H1 (cell line): ENCODE measurements at regions not wholly inside any gene's neighbourhood (a gene's known extent, or its start where the extent isn't known, plus 50 kb on each side); places are given as distances from the start of the nearest gene placed in this dataset.

Experiments used
- CTCF ChIA-PET: fragments of 300-600 bp; sonication (Branson Sonifier 250); formaldehyde crosslinking; loops from one replicate; lab custom pipeline; 2021; ENCODE audit not compliant: partially characterized antibody; lab: Charles Lee
- POLR2A ChIA-PET: fragments of 300-600 bp; sonication (Branson Sonifier 250); formaldehyde crosslinking; loops from one replicate; lab custom pipeline; 2021; ENCODE audit warnings: inconsistent platforms; ENCODE audit not compliant: partially characterized antibody; lab: Charles Lee
- DNase-seq, 2 experiments: peaks; one replicate each; pipeline versions ENCODE4 v3.0.0 to v3.0.0-alpha.2; 2010 to 2022; ENCODE audit warnings: low spot score in 2 of 2, low read depth in 1 of 2, mixed read lengths in 1 of 2
- FAIRE-seq: peaks from 2 replicates; lab custom pipeline; 2011; peaks lifted over from hg19 to GRCh38; lab: Jason Lieb, UNC
- H2AFZ ChIP-seq: 2 replicates; pipeline ENCODE4 v1.8.1; 2012; ENCODE audit warnings: low read length, inconsistent platforms
- H2AK5ac ChIP-seq: 2 replicates; pipeline ENCODE4 v1.6.1; 2013; ENCODE audit warnings: low read depth, low read length
- H2BK120ac ChIP-seq: replicated peaks from 2 replicates; pipeline ENCODE3; 2013; ENCODE audit warnings: low read depth, low read length, inconsistent platforms
- H2BK12ac ChIP-seq: 2 replicates; pipeline ENCODE4 v1.6.1; 2013; ENCODE audit warnings: low read depth, low read length
- H2BK15ac ChIP-seq: 2 replicates; pipeline ENCODE4 v1.6.1; 2013; ENCODE audit warnings: low read length
- H2BK20ac ChIP-seq: 2 replicates; pipeline ENCODE4 v1.6.1; 2013; ENCODE audit warnings: low read length
- H2BK5ac ChIP-seq: 2 replicates; pipeline ENCODE4 v1.6.1; 2013; ENCODE audit warnings: low read depth, low read length
- H3K14ac ChIP-seq: 2 replicates; pipeline ENCODE4 v1.6.1; 2013; ENCODE audit warnings: inconsistent platforms; ENCODE audit not compliant: insufficient read length
- H3K18ac ChIP-seq: 2 replicates; pipeline ENCODE4 v1.6.1; 2013; ENCODE audit warnings: low read length; ENCODE audit errors: extremely low read depth
- H3K23ac ChIP-seq: 2 replicates; pipeline ENCODE4 v1.6.1; 2013; ENCODE audit warnings: inconsistent platforms; ENCODE audit not compliant: insufficient read length
- H3K23me2 ChIP-seq: 2 replicates; pipeline ENCODE4 v1.6.1; 2013; ENCODE audit warnings: low read depth, low read length
- H3K27ac ChIP-seq: 2 replicates; pipeline ENCODE4 v1.6.1; 2011; ENCODE audit warnings: low read depth, low read length, inconsistent platforms
- H3K27me3 ChIP-seq, 4 experiments: replicated peaks in 1 of 4; 1 replicate in 1 of 4; 2 replicates in 3 of 4; pipeline versions ENCODE4 v1.6.1 to v1.8.1; 2011 to 2013; ENCODE audit warnings: low read length in 3 of 4, mild to moderate bottlenecking in 3 of 4, inconsistent platforms in 2 of 4, mixed read lengths in 2 of 4, moderate library complexity in 1 of 4; ENCODE audit not compliant: control insufficient read depth in 3 of 4, insufficient read depth in 3 of 4; ENCODE audit errors: extremely low read depth in 1 of 4
- H3K36me3 ChIP-seq, 4 experiments: 2 replicates each; pipeline versions ENCODE4 v1.6.1 to v1.8.1; 2011 to 2013; ENCODE audit warnings: mild to moderate bottlenecking in 4 of 4, low read length in 3 of 4, moderate library complexity in 2 of 4, control low read depth in 1 of 4, inconsistent platforms in 1 of 4; ENCODE audit not compliant: insufficient read depth in 4 of 4, control insufficient read depth in 2 of 4
- H3K4ac ChIP-seq: replicated peaks from 2 replicates; pipeline ENCODE3; 2013; ENCODE audit warnings: low read length, low read depth, mixed read lengths, inconsistent platforms; ENCODE audit not compliant: insufficient read length
- H3K4me1 ChIP-seq, 4 experiments: replicated peaks in 1 of 4; 1 replicate in 1 of 4; 2 replicates in 3 of 4; pipeline versions ENCODE4 v1.6.1 to v1.8.1; 2011 to 2013; ENCODE audit warnings: low read length in 3 of 4, inconsistent platforms in 2 of 4, mixed read lengths in 1 of 4; ENCODE audit not compliant: insufficient read depth in 4 of 4, control insufficient read depth in 3 of 4
- H3K4me2 ChIP-seq, 2 experiments: 2 replicates each; pipeline versions ENCODE4 v1.6.1 to v1.8.1; 2011 to 2013; ENCODE audit warnings: low read depth in 2 of 2, low read length in 2 of 2, control low read depth in 1 of 2, inconsistent platforms in 1 of 2, mild to moderate bottlenecking in 1 of 2; ENCODE audit not compliant: insufficient read depth in 1 of 2
- H3K4me3 ChIP-seq, 4 experiments: fragments of 200-600, 300-600 bp in 1 of 4; sonication (generic), shearing (Covaris generic), sonication (Bioruptor Twin) in 1 of 4; 2 replicates each; pipeline versions ENCODE4 v1.5.1 to v1.8.1; 2011 to 2016; ENCODE audit warnings: low read length in 4 of 4, low read depth in 3 of 4, control low read depth in 2 of 4, inconsistent platforms in 2 of 4, mild to moderate bottlenecking in 2 of 4, mixed read lengths in 1 of 4, moderate library complexity in 1 of 4; ENCODE audit not compliant: insufficient read depth in 2 of 4; ENCODE audit errors: extremely low read depth in 1 of 4
- H3K56ac ChIP-seq: replicated peaks from 2 replicates; pipeline ENCODE3; 2013; ENCODE audit warnings: low read depth, mild to moderate bottlenecking, mixed read lengths, low read length, inconsistent platforms; ENCODE audit not compliant: insufficient read length
- H3K79me1 ChIP-seq: 2 replicates; pipeline ENCODE4 v1.6.1; 2013; ENCODE audit warnings: low read depth, low read length, control low read depth
- H3K79me2 ChIP-seq, 2 experiments: 2 replicates each; pipeline versions ENCODE4 v1.6.1 to v1.8.1; 2012 to 2013; ENCODE audit warnings: low read length in 2 of 2, mild to moderate bottlenecking in 2 of 2, inconsistent platforms in 1 of 2; ENCODE audit not compliant: insufficient read depth in 2 of 2, control insufficient read depth in 1 of 2
- H3K9ac ChIP-seq, 4 experiments: replicated peaks in 1 of 4; 1 replicate in 1 of 4; 2 replicates in 3 of 4; pipeline versions ENCODE4 v1.6.1 to v1.8.1; 2011 to 2013; ENCODE audit warnings: low read depth in 3 of 4, low read length in 3 of 4, control low read depth in 2 of 4, mild to moderate bottlenecking in 2 of 4, moderate library complexity in 2 of 4, inconsistent platforms in 1 of 4; ENCODE audit errors: extremely low read depth in 1 of 4
- H3K9me3 ChIP-seq, 2 experiments: 2 replicates each; pipeline versions ENCODE4 v1.6.1 to v1.8.1; 2012 to 2013; ENCODE audit warnings: mild to moderate bottlenecking in 2 of 2, moderate library complexity in 2 of 2, control low read depth in 1 of 2, inconsistent platforms in 1 of 2, low read depth in 1 of 2, low read length in 1 of 2, mixed read lengths in 1 of 2; ENCODE audit not compliant: insufficient read depth in 2 of 2
- H4K20me1 ChIP-seq, 2 experiments: replicated peaks in 1 of 2; 2 replicates each; pipeline versions ENCODE3 to v1.8.1; 2011 to 2013; ENCODE audit warnings: inconsistent platforms in 2 of 2, low read length in 2 of 2, mild to moderate bottlenecking in 1 of 2; ENCODE audit not compliant: insufficient read depth in 2 of 2, control insufficient read depth in 1 of 2
- H4K5ac ChIP-seq: 2 replicates; pipeline ENCODE4 v1.6.1; 2013; ENCODE audit warnings: low read length, low read depth, mixed read lengths, inconsistent platforms; ENCODE audit not compliant: insufficient read length
- H4K8ac ChIP-seq: 2 replicates; pipeline ENCODE4 v1.8.0; 2013; ENCODE audit warnings: mild to moderate bottlenecking, moderate library complexity, low read length, inconsistent platforms; ENCODE audit not compliant: insufficient read depth; ENCODE audit errors: extremely low read depth
- H4K91ac ChIP-seq: replicated peaks from 2 replicates; pipeline ENCODE3; 2013; ENCODE audit warnings: low read length, mixed read lengths, inconsistent platforms; ENCODE audit not compliant: insufficient read length
- ASH2L ChIP-seq: fragments of 200-600, 300-600 bp; sonication (generic); IDR thresholded peaks from one replicate; pipeline ENCODE4 v1.7.1; 2017; ENCODE audit warnings: low read length
- CEBPB ChIP-seq: IDR thresholded peaks from 2 replicates; pipeline ENCODE4 v1.6.1; 2012; ENCODE audit warnings: low read depth, low read length
- E2F6 ChIP-seq: IDR thresholded peaks from 2 replicates; pipeline ENCODE4 v1.6.1; 2012; ENCODE audit warnings: inconsistent platforms
- GTF2F1 ChIP-seq: IDR thresholded peaks from 2 replicates; pipeline ENCODE4 v1.6.1; 2012; ENCODE audit warnings: low read depth, low read length, improper control_type of control experiment, borderline replicate concordance
- KDM1A ChIP-seq: fragments of 200-600, 300-600 bp; sonication (generic); IDR thresholded peaks from 2 replicates; pipeline ENCODE4 v1.7.1; 2016; ENCODE audit warnings: mild to moderate bottlenecking, low read length, borderline replicate concordance
- POU5F1 ChIP-seq: IDR thresholded peaks from 2 replicates; pipeline ENCODE4 v1.6.1; 2011; ENCODE audit warnings: low read depth, mild to moderate bottlenecking, low read length, moderate library complexity
- RNF2 ChIP-seq: fragments of 200-900, 300-1000 bp; sonication (generic); IDR thresholded peaks from 2 replicates; pipeline ENCODE4 v1.7.1; 2016; ENCODE audit warnings: borderline replicate concordance, low read depth, mild to moderate bottlenecking, antibody characterized with exemption, low read length; ENCODE audit not compliant: poor library complexity, severe bottlenecking; ENCODE audit errors: missing control alignments
- SUZ12 ChIP-seq: fragments of 200-600 bp; sonication (generic); IDR thresholded peaks from 2 replicates; pipeline ENCODE4 v1.6.1; 2012; ENCODE audit warnings: mild to moderate bottlenecking, inconsistent platforms, low read length, moderate library complexity, mixed read lengths
- TAF1 ChIP-seq: IDR thresholded peaks from 2 replicates; pipeline ENCODE4 v1.6.1; 2011; ENCODE audit warnings: mild to moderate bottlenecking, low read depth, low read length
- TBP ChIP-seq: IDR thresholded peaks from 2 replicates; pipeline ENCODE4 v1.6.1; 2011; ENCODE audit warnings: low read depth, low read length, improper control_type of control experiment
- YY1 ChIP-seq: IDR thresholded peaks from 2 replicates; pipeline ENCODE4 v1.6.1; 2011; ENCODE audit warnings: low read depth, mild to moderate bottlenecking, low read length
- ZNF274 ChIP-seq: IDR thresholded peaks from 2 replicates; pipeline ENCODE4 v1.7.0; 2012; ENCODE audit warnings: low read length, borderline replicate concordance; ENCODE audit errors: extremely low read depth
- WGBS, 2 experiments: shearing (Covaris generic) in 1 of 2; methylation state at CpG; one replicate each; pipeline versions ENCODE4 v1.1.6 to v1.1.7; 2013 to 2015; ENCODE audit warnings: low lambda C conversion rate in 2 of 2, mixed read lengths in 2 of 2, inconsistent platforms in 1 of 2, low coverage in 1 of 2, missing lambda C conversion rate in 1 of 2; ENCODE audit not compliant: insufficient replicate concordance in 2 of 2, insufficient coverage in 1 of 2, insufficient read length in 1 of 2; ENCODE audit errors: extremely low coverage in 1 of 2, missing lambda C conversion rate in 1 of 2; 5-methylcytosine and 5-hydroxymethylcytosine counted together

GRCh38 chr10:31678139-31678536, 250.5 kb downstream of the ARHGAP12 start:
- Histone ChIP-seq H3K9ac (peak overlapping the region in 2 of 4 experiments; percentile 22 to 40; a peak in 3 of 7 replicates), H2BK15ac (0 out of 2 replicates have a peak overlapping the region, but pooled peaks have one; percentile 31), H2BK120ac (peak overlapping the region; percentile 14), H3K23ac (no peak overlapping the region), H3K18ac (peak overlapping the region; percentile 75; the same call in 1 of the 2 replicates), H2AK5ac (peak overlapping the region; percentile 67; the same call in 1 of the 2 replicates), H3K27me3 (no peaks in the 10 kb centered on the region), H3K27ac (peak overlapping the region; percentile 82; the same call in 1 of the 2 replicates), H3K79me2 (no peaks in the 10 kb centered on the region), H4K20me1 (no peaks in the 10 kb centered on the region), H3K4me3 (peak overlapping the region in 1 of 4 experiments; percentile 37; a peak in 1 of 8 replicates), H2AFZ (no peak overlapping the region), H4K91ac (peak overlapping the region; percentile 57), H3K23me2 (no peaks in the 10 kb centered on the region), H4K5ac (no peak overlapping the region), H3K36me3 (peaks cover 0 to 4% (median 0%) of the 10 kb centered on the region in 4 experiments; a peak in 1 of 8 replicates), H2BK5ac (peak overlapping the region; percentile 86; the same call in 1 of the 2 replicates), H3K56ac (no peak overlapping the region), H3K9me3 (peaks cover 30 to 36% of the 10 kb centered on the region in 2 experiments; a peak in 3 of 4 replicates), H2BK20ac (0 out of 2 replicates have a peak overlapping the region, but pooled peaks have one; percentile 84), H3K79me1 (no peaks in the 10 kb centered on the region), H3K4ac (peak overlapping the region; percentile 71), H3K14ac (no peak overlapping the region), H2BK12ac (peak overlapping the region; percentile 53; the same call in 1 of the 2 replicates), H4K8ac (peak overlapping the region; percentile 90), H3K4me2 (peak overlapping the region; percentile 33 to 50), H3K4me1 (peaks cover 6 to 10% (median 9%) of the 10 kb centered on the region in 4 experiments)
- TF ChIP-seq ASH2L (no peak), TAF1 (no peak), TBP (no peak), E2F6 (no peak), GTF2F1 (no peak), ZNF274 (no peak), SUZ12 (no peak), RNF2 (no peak), CEBPB (no peak), POU5F1 (no peak), KDM1A (no peak), YY1 (no peak)
- CTCF ChIA-PET, result interaction anchor here (0.6 kb wide), 1 partner anchor 161 kb away, joined by 6 read pairs; no protein-coding TSS in a partner anchor
- FAIRE-seq (no peak), DNase-seq (no peak)
- POLR2A ChIA-PET, result interaction anchor here (1.7 to 3.1 kb wide), 2 partner anchors 12 to 17 kb away, joined by 4 to 16 read pairs; no protein-coding TSS in a partner anchor
- WGBS, 2 experiments, result 82% methylated on average over 12 of the region's 12 CpGs; no CpG with 5 or more reads in 1 of the 2 experiments
